ENCODE measurements at regions not wholly inside any gene's neighbourhood (a gene's known extent, or its start where the extent isn't known, plus 50 kb on each side); places are given as distances from the start of the nearest gene placed in this dataset.

DNA sequence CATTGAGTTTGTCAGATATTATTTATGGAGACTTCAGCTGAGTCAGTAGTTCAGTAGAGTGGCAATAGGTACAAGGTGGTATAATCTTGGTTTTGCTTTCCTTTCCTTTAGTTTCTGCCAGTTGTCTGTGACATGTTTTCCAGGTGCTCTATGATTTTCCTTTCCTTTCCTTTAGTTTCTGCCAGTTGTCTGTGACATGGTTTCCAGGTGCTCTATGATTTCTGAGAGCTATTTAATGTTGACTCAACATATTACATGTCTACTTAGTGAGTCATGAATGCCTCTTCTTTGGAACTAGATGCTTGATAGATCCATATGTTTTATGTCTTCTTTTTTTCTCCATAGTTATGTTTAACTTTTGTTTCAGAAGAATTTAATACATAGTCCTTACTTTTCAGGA, 186.4 kb upstream of the DEFB112 start:
- no peak for DNase-seq

DNA sequence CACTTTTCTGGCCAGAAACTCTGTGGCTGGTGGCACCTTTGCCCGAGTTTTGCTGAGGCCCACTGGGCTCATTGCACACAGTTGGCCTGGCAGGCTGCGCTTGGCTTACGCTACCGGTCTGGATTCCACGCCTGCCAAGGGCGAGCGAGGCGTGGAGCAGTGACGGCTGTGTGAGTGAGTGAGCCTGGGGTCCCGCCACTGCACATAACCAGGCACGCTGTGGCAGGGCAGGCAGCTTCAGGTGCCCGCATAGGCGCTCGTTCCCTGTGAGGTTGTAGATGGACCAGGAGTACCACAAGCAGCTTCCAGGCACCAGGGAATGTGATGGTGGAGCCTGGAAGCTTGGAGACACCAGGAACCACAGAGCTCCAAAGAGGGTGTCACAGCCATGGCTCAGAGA, 190.1 kb upstream of the DEFB112 start:
- no peak for DNase-seq

DNA sequence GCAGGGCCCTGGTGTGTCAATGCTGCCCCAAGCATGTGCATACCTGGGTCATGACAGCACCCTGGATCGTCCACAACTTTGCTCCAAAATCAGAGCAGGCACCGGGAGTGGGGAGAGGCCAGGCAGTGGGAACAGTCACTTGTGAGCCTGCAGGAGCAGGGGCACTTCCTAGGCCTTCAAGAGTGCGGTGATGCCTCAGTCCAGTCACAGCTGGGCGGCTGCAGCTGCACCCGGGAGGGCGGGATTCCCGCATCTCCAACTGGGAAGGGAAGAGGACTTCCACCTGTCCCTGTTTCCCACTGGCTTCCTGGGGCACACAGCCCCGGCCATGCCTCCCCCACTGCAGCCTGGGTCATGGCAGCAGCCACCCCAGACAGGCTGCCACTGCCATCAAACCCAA, 191.3 kb upstream of the DEFB112 start:
- DNase-seq = no peak

DNA sequence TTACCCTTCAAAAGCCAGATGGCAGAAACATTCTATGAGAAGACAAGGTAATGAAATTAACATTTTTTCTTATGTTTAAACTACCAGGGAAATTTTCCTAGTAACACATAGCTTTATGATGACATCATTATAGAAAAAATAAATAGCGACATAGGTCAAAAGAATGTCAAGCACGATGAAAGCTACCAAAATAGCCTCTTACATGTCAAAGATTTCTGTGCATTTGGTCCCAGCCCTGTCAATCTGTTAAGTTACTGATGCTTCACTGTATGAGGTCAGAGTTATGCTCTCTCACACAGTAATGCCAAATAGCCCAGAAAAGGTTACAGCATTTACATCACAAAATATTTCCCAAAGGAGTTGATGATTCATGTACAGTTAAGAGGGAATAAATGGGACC, 199.8 kb upstream of the DEFB112 start:
- no peak for DNase-seq

DNA sequence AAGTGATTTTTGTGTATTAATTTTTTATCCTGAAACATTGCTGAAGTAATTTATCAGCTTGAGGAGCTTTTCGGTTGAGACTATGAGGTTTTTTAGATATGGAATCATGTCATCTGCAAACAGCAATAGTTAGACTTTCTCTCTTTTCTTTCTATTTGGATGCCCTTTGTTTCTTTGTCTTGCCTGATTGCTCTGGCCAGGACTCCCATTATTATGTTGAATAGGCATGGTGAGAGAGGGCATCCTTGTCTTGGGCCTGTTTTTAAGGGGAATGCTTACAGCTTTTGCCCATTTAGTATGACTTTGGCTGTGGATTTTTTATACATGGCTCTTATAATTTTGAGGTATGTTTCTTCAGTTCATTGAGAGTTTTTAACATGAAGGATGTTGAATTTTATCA, 207.6 kb upstream of the DEFB112 start:
- DNase-seq = no peak

DNA sequence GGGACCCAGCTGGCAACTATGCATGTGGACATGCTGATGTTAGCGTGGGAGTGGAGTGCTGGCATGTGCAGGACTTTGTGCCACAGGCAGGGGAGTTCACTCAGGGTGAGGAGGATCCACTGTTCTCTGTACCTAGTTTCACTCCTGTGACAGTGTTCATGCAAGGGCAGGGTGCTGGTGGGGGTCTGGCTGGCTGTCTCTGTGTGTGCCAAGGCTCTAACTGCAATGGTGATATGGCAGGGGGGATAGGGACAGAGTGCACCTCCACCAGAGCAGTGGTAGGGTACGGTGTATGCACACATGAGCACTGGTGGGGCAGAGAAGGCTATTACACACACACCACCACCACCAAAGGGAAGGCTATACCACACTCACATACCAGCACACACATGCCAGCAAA, 210.2 kb upstream of the DEFB112 start:
- DNase-seq = no peak

DNA sequence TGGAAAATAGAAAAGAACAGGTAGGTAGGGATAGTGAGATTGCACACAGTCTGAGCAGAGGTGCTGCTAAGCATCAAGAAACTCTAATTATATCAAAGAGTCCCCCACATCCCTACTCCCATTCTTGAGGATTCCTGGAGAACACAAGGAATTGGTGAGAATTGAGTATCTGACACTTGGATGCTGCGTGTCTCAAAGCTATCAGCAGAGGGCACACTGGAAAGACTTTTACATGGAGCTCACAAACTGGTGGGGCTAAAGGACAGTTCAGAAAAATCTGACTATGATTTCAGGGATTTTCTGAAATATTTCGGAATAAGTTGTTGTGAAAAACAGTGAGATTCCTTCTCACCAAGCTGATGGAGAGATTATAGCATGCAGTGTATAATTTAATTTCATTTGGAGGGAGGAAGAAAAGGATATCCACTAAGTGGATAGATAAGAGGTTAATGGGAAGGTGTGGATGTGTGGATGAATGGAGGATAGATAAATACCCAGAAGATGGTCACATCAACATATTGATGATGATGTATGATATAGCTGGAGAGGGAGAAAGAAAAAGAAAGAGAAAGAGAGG, 215.4 kb upstream of the DEFB112 start:
- no peak for DNase-seq

DNA sequence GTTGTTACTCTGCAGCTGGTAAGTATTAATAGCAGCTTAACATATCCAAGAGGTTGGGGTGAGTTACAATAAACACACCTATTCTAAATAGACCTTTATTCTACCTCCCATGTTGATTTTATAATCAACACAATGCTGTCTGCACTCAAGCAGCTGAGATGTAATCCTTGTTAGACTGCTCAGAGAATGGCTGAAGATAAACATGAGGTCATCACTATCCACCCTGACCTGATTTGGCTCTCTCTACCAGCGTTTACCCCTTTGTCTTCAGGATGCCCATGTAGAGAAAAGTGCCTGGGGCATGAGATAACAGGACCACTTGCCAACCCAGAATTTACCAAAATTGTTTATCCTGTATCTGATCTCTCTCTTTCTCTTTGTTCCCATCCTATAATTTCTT, 220.7 kb upstream of the DEFB112 start:
- DNase-seq = no peak

DNA sequence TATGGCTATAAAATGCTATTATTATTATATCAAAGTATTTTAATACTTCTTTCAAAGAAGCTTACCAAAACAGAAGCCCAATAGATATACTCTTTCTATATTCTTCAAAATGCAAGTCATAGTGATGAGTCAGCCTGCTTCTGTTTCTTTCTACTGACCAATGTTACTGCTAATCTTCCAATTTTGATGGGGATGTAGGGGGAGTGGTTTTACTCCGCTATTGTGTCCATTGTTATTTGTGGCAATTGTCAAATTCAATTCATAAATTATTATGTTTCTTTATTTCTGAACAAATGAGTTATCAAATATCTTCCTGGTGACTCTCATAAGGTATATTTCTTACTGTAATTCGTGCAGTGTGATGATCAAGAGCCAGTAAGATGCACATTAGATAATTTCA, 221.5 kb upstream of the DEFB112 start:
- no peak for DNase-seq

DNA sequence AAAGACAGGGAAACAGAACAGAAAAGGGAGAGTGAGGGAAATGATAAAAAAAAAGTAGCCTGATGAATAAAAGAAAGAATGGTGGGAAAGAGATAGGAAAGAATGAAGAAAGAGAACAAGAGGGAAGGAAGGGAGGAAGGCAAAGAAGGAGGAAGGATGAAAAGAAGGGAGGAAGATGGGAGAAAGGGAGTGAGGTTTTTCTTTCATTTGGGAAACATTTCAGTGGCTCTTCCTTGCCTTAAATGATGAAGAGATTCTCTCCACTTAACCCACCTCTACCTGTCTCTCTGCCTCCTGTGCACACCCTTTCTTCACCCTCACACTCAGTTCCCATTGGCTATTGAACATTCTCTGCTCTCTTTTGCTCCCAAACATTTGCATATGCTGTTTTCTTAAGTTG, 222.1 kb upstream of the DEFB112 start:
- DNase-seq = no peak

DNA sequence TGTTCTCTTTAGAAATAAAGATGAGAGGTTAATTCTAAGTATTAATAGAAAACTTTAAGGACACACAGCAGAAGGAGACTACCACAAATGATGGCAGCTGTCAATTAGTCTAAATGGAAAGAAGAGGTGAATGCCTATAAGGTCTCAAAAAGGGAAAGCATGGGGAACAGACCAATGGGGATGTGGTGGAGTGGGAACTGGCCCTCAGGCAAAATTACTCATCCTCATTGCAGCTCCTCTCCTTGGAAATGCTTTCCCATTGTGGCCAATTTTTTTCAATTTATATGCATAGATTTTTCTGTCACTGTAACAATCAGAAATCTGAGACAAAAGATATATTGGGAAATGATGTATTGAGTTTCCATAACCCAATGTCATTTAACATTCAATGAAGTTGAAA, 222.9 kb upstream of the DEFB112 start:
- no peak for DNase-seq

DNA sequence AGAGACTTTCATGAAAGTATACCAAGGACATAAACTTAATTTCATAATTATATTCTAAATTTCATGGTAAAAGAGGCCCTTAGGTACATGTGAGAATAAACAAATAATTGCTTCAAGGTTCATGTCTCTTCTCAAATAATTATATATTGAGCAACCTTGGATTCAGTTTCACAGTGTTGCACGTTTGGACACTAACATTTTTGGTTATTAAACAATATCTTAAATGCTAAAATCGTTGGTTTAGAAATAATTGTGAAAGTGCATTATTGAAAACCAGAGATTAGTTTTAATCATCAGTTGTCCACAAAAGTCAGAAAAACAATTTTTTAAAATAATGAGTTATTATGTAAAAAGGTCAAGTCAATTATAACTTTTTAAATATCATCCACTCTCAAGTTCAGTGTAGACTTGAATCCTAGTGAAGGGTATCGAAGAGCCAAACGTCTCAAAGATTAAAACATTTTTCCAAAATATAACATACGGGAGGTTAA, 227.1 kb upstream of the DEFB112 start:
- DNase-seq = no peak

DNA sequence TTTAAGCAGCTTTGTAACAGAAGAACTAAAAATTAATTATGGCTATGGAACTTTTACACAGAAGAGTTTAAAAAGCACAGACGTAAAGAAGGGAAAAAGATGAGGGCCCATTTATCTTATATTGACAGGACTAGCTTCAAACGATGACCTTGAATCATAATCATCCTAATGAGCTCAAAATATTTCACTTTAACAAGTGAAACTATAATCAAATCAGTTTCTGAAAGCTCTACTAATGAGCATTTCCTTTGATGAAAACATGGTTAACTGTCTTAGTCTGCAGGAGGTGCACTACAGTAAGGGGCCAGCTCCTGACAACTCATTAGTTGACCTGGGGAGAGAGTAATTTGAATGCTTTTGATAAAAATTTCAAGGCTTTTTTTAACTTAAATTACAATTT, 228.0 kb upstream of the DEFB112 start:
- DNase-seq = no peak

DNA sequence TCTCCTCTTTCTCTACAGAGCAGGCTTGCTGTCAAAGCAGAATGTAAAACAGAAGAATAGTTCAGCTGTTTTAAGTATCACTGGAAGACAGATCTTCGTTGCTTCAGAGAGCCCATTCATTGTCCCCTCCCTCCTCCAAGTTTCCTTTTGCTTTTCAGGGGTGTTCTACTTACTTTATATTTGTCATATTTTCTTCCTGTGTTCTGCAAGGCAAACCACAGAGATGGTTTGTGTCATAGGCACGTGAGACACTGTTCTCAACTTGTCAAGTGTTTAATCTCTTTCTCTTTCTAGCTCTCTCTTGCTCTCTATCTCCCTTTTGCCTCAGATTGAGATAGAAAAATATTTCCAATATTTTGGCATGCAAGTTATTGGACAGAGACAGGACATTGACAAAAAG, 228.9 kb upstream of the DEFB112 start:
- DNase-seq = no peak

DNA sequence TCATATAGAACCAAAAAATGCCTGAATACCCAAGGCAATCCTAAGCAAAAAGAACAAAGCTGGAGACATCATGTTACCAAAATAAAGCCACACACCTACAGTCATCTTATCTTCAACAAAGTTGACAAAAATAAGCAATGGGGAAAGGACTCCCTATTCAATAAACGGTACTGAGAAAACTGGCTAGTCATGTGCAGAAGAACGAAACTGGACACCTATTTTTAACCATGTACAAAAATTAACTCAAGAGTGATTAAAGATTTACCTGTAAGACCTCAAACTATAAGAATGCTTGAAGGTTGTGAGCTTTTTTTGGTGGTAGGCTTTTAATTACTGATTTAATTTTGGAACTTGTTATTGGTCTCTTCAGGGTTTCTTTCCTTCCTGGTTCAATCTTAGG, 236.0 kb upstream of the DEFB112 start:
- DNase-seq = no peak

DNA sequence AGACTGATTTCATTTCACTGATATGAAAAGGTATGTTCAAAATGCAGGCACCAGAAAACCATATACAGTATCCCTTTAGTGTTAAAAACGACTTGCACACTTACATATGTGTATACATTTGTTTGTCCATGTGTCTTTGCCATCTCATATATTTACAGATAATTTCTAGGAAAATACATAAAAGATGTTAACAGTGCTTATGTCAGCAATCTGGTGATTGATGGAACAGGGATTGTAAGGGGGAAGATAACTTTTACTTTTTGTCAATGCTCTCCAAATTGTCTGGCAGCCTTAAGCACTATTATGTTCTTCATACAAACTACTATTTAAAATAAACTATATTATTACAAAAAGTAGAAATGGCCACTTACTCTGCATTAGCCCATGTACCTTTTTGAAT, 238.5 kb upstream of the DEFB112 start:
- DNase-seq = no peak

DNA sequence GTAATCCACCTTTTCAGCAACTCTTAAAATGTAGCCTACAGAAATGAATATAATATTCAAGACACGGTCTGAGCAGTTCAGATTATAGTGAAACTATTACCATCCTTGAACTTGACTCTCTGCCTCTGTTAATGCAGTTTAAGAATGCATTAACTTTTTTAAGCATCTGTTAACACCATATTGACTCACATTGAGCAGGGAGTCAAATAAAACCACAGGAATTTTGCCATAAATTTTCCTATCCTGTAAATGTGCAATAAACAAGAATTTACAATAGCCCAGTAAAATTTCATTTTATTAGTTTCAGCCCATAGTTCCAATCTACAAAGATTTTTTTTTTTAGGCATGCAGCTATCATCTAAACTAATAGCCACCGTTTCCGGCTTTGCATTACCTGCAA, 239.2 kb upstream of the DEFB112 start:
- no peak for DNase-seq

DNA sequence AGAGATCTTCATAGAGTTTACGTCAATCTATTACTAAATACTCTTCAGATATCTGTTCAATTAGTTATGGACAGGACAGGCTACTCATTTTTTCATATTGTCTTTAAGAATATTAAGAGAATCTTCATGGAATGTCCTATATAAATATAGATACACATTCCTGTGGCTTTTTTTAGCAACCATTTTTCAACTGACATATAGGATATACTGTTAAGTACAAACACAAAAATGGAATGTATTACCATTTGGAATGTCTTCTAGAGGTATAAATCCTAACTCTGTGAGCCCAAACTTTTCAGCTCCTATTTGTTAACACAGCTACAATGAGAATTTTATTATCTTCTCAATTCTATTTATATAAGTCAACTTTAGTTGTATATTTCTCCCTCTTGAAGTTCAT, 239.6 kb upstream of the DEFB112 start:
- no peak for DNase-seq

DNA sequence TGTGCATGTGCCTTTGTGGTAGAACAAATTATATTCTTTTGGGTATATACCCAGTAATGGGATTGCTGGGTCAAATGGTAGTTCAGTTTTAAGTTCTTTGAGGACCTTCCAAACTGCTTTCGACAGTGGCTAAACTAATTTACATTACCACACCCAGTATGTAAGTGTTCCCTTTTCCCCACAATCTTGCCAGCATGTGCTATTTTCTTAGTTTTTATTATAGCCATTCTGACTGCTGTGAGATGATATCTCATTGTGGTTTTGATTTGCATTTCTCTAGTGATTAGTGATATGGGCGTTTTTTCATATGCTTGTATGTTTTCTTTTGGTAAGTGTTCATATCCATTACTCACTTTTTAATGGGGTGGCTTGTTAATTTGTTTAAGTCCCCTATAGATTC, 251.6 kb upstream of the DEFB112 start:
- no peak for DNase-seq

DNA sequence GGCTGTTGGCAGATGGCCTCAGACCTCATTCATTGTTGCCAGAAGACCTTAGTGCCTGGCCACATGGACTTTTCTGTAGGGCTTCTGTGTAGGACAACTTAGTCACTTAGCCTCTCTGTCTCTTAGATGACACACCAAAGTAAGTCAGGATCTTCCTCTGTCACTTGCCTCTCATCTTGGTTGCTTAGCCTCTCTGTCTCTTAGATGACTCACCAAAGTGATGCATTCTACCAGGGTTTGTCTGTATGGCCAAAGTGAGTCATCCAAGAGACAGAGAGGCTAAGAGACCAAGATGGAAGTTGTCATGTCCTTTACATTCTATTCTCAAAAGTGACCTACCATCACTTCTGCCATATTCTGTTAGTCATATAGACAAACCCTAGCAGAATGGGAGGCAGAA, 255.9 kb upstream of the DEFB112 start:
- no peak for DNase-seq

DNA sequence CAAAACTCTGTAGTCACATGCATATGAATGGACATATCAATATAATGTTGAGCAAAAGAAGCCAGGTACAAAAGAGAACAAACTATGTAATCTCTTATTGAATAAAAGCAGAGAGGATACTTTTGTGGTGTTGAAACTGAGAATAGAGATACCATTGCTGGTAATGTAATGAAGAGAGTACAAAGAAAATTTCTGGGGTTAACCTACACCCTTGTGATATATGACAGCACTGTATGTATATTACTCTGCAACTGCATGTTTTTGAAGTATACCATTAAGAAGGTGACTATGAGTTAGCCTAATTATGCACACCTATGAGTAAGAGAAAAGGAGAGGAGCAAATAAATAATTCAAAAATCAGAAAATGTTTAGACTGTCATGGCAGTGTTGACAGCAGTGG, 268.8 kb upstream of the DEFB112 start:
- DNase-seq = no peak

DNA sequence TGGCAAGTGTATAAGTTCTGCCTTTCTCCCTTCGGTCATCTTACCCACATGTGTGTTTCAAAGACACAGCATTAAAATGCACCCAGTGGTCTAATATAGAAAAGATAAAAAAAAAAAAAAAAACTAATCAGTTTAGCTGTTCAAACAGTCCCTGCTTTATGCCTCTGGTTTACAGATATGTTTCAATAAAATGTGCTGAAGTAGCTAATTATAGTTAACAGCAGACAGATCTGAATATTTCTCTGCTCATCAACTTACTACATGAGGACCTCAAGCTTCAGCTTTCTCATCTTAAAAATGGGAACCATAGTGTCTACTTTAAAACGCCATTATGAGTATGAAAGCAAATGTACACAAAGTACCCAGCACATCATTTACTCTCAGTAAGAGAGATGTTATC, 280.6 kb upstream of the DEFB112 start:
- no peak for DNase-seq

DNA sequence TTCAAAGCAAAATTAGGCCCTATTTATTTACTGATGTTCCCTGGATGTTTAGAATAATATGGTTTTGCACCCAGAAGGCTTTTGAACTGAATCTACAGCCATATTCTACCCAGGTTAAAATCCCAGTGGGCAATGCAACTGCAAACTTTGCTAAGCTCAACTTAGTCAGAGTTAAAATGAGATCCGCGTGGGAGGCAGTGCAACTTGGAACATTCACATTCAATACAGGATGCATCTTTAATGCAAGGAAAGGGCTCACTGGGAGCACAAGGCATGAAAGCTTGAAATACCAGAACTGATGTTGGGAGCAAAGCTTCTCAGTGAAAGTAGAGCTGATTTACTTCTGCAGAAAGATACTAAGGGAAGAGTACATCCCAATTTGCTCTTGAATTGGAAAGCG, 281.2 kb upstream of the DEFB112 start:
- no peak for DNase-seq

DNA sequence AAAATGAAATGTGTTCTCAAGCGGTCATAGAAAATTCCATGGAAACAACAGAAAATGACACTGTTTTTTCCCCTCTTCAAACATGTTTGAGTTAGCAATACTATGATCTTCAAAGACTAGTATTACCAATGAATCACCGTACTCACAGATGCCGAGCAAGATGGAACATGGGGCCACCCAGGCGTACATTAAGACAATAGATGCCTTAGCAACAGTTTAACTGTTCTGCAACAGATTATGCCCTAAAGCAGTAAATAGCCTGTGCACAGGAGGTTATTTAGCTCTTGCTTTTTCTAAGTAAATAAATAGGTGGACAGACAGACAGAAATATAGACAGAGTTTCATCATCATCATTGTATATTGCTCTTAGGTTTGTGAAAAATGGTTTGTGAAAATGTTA, 284.0 kb upstream of the DEFB112 start:
- no peak for DNase-seq

DNA sequence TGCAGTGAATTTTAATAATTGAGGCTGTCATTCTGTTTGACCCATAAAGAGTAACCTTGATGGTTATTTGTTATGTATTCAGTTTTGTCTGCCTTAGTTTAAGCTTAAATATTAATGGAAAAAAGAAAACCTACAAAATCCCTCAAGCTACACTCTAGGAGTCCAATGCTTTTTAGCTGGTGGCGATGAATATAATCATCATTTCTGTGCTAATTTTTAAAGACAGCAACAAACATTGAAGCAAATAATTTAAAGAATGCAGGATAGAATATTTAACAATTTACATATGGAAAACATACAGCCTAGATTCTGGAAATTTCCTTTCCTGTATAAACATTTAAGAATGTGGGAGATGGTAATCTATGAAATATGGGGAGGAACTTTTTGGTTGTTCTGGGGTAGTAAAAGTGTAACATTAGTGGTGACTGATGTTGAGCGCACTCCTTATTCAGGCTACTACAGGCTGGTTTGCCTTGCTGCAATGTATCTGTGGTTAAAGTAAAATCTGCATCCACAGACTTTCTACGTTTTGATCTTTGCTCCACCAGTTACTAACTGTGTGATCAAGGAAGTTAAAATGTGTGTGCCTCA, 287.9 kb upstream of the DEFB112 start:
- no peak for DNase-seq
